ENCODE measurements at regions not wholly inside any gene's neighbourhood (a gene's known extent, or its start where the extent isn't known, plus 50 kb on each side); places are given as distances from the start of the nearest gene placed in this dataset.

- H3K27ac ChIP-seq (ENCODE audit: low read length): no peak overlapping the region
- no peak for TF ChIP-seq POLR2AphosphoS5 (IDR thresholded peaks at IDR 0.05; ENCODE audit: low read depth, low read length)
- no peak for TF ChIP-seq CTCF (IDR thresholded peaks at IDR 0.05)
- no peak for TF ChIP-seq REST (IDR thresholded peaks at IDR 0.05; ENCODE audit: insufficient read depth in 1 of 2, low read depth in 2 of 2, low read length in 1 of 2)
- no peak for TF ChIP-seq SIN3A (IDR thresholded peaks at IDR 0.05; ENCODE audit: borderline replicate concordance, insufficient read depth, low read depth, low read length)
- TF ChIP-seq TCF7L2 (IDR thresholded peaks at IDR 0.05; ENCODE audit: low read depth, low read length): no peak
- H3K4me3 ChIP-seq (ENCODE audit: low read depth in 2 of 2, low read length in 2 of 2): no peak overlapping the region
- DNase-seq (ENCODE audit: low read depth, low spot score): no peak
- no TSS peak for BruUV-seq (replicated peaks)
- intact Hi-C loops (cut with micrococcal nuclease; ENCODE audit: unreplicated experiment): no loop called here
- ChIA-PET CTCF (no interaction called here), POLR2A (no interaction called here)
- no peaks in the 10 kb centered on the region for H3K9me3 ChIP-seq (ENCODE audit: control insufficient read depth, insufficient read depth, low read depth, low read length)
- no peaks in the 10 kb centered on the region for H3K27me3 ChIP-seq (ENCODE audit: control insufficient read depth, insufficient read depth, low read length)
- no peaks in the 10 kb centered on the region for H3K4me1 ChIP-seq (ENCODE audit: control insufficient read depth, insufficient read depth, low read length)
- no peak for ATAC-seq
- no peaks in the 10 kb centered on the region for H3K36me3 ChIP-seq (ENCODE audit: control insufficient read depth, insufficient read depth, low read length)
- in situ Hi-C loops (cut with HindIII; ENCODE audit: low pct_unique_long_range_greater_than_20kb, low sequenced_read_pairs): no loop called here
Observed at GRCh38 chr3:40841570-40842109, 316.9 kb downstream of the ZNF621 start.

GRCh38 chr3:40842714-40843113 is 318.0 kb downstream of the ZNF621 start:
- no peaks in the 10 kb centered on the region for H3K27me3 ChIP-seq (ENCODE audit: control insufficient read depth, insufficient read depth, low read length)
- no peak overlapping the region for H3K4me3 ChIP-seq (ENCODE audit: low read depth in 2 of 2, low read length in 2 of 2)
- DNase-seq (ENCODE audit: low read depth, low spot score): no peak
- ChIA-PET CTCF (no interaction called here), POLR2A (no interaction called here)
- no peak for ATAC-seq
- in situ Hi-C loops (cut with HindIII; ENCODE audit: low pct_unique_long_range_greater_than_20kb, low sequenced_read_pairs): no loop called here
- TF ChIP-seq CTCF (IDR thresholded peaks at IDR 0.05): no peak
- TF ChIP-seq TCF7L2 (IDR thresholded peaks at IDR 0.05; ENCODE audit: low read depth, low read length): no peak
- no peak for TF ChIP-seq POLR2AphosphoS5 (IDR thresholded peaks at IDR 0.05; ENCODE audit: low read depth, low read length)
- TF ChIP-seq REST (IDR thresholded peaks at IDR 0.05; ENCODE audit: insufficient read depth in 1 of 2, low read depth in 2 of 2, low read length in 1 of 2): no peak
- TF ChIP-seq SIN3A (IDR thresholded peaks at IDR 0.05; ENCODE audit: borderline replicate concordance, insufficient read depth, low read depth, low read length): no peak
- BruUV-seq (replicated peaks): no TSS peak
- no peaks in the 10 kb centered on the region for H3K4me1 ChIP-seq (ENCODE audit: control insufficient read depth, insufficient read depth, low read length)
- H3K27ac ChIP-seq (ENCODE audit: low read length): no peak overlapping the region
- H3K9me3 ChIP-seq (ENCODE audit: control insufficient read depth, insufficient read depth, low read depth, low read length): no peaks in the 10 kb centered on the region
- intact Hi-C loops (cut with micrococcal nuclease; ENCODE audit: unreplicated experiment): no loop called here
- no peaks in the 10 kb centered on the region for H3K36me3 ChIP-seq (ENCODE audit: control insufficient read depth, insufficient read depth, low read length)
